Mammary epithelial cell (primary cell): ENCODE measurements at regions not wholly inside any gene's neighbourhood (a gene's known extent, or its start where the extent isn't known, plus 50 kb on each side); places are given as distances from the start of the nearest gene placed in this dataset.

Experiments used
- EZH2 ChIP-seq: IDR thresholded peaks from 2 replicates; pipeline ENCODE4 v1.6.1; 2012; ENCODE audit warnings: low read length, inconsistent platforms, borderline replicate concordance
- TF ChIP-seq, protein P1 (sequence below), 2 donors: IDR thresholded peaks in 1 of 2; conservative IDR thresholded peaks in 1 of 2; 2 replicates each; pipeline ENCODE4 v1.5.1; 2011 to 2012; ENCODE audit warnings: inconsistent platforms in 2 of 2, low read length in 2 of 2, mild to moderate bottlenecking in 2 of 2, control low read depth in 1 of 2, low read depth in 1 of 2; ENCODE audit not compliant: insufficient read depth in 1 of 2; ENCODE audit errors: extremely low read depth in 1 of 2

DNA sequence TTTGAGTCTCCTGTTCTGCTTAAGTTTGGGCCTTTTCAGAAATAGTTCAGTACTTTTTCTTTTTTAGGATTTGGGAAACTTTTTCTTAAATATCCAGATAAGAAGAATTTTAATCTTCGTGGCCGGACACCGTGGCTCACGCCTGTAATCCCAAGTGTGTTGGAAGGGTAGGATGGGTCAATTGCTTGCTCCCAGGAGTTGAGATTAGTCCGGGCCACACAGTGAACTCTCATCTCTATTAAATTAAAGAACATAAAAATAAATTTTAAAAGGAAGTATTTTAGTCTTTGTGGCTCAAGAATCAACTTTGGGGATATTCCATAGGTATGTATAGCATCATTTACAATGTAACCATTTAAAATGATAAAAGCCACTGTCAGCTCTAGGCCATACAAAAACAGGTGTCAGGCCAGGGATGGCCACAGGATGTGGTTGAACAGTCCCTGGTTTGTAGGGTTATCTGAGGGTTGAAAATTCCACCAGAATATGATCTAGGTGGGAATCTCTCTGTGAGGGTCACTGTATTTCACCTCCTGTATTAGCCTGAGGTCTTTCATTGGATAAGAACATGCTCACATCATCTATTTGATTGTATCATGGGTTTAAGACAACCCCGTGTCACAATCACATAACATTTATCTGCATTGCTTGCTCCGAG, 115.6 kb downstream of the GGTLC2 start:
- no peak for TF ChIP-seq EZH2
- TF ChIP-seq, protein P1, sequence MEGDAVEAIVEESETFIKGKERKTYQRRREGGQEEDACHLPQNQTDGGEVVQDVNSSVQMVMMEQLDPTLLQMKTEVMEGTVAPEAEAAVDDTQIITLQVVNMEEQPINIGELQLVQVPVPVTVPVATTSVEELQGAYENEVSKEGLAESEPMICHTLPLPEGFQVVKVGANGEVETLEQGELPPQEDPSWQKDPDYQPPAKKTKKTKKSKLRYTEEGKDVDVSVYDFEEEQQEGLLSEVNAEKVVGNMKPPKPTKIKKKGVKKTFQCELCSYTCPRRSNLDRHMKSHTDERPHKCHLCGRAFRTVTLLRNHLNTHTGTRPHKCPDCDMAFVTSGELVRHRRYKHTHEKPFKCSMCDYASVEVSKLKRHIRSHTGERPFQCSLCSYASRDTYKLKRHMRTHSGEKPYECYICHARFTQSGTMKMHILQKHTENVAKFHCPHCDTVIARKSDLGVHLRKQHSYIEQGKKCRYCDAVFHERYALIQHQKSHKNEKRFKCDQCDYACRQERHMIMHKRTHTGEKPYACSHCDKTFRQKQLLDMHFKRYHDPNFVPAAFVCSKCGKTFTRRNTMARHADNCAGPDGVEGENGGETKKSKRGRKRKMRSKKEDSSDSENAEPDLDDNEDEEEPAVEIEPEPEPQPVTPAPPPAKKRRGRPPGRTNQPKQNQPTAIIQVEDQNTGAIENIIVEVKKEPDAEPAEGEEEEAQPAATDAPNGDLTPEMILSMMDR (conservative IDR thresholded peaks at IDR 0.05 in 1 of 2, IDR thresholded peaks at IDR 0.05 in 1 of 2; ENCODE audit: extremely low read depth in 1 of 2, insufficient read depth in 1 of 2, low read depth in 1 of 2, low read length in 2 of 2): no peak
